HG02981 (cell line): ENCODE measurements at regions not wholly inside any gene's neighbourhood (a gene's known extent, or its start where the extent isn't known, plus 50 kb on each side); places are given as distances from the start of the nearest gene placed in this dataset.

Source experiments
- ATAC-seq: cut with Tn5 transposase; IDR thresholded peaks from one replicate; pipeline ENCODE4 v1.9.1; 2021; ENCODE audit warnings: mild to moderate bottlenecking, moderate library complexity; ENCODE audit not compliant: unreplicated experiment

GRCh38 chr6:147855803-147856482 is 347.5 kb downstream of the SAMD5 start:
- ATAC-seq, result no peak

- no peak for ATAC-seq
These were observed 348.2 kb downstream of the SAMD5 start for GRCh38 chr6:147856687-147857086.

- ATAC-seq, result no peak
These were observed 349.9 kb downstream of the SAMD5 start for GRCh38 chr6:147858421-147858820.

GRCh38 chr6:147859071-147859470 is 350.6 kb downstream of the SAMD5 start:
- no peak for ATAC-seq

GRCh38 chr6:147861696-147862095 is 353.2 kb downstream of the SAMD5 start:
- no peak for ATAC-seq

GRCh38 chr6:147867433-147868226 is 359.1 kb downstream of the SAMD5 start:
- no peak for ATAC-seq

- ATAC-seq, result no peak
These were observed 360.1 kb downstream of the SAMD5 start for GRCh38 chr6:147868427-147869190.

- ATAC-seq, result no peak
These were observed 360.7 kb downstream of the SAMD5 start for GRCh38 chr6:147869201-147869600.

GRCh38 chr6:147869869-147870268 is 361.4 kb downstream of the SAMD5 start:
- no peak for ATAC-seq

GRCh38 chr6:147870506-147871110 is 362.1 kb downstream of the SAMD5 start:
- ATAC-seq, result no peak

GRCh38 chr6:147872002-147872401 is 363.5 kb downstream of the SAMD5 start:
- no peak for ATAC-seq

GRCh38 chr6:147873816-147874215 is 365.3 kb downstream of the SAMD5 start:
- no peak for ATAC-seq

- ATAC-seq, result no peak
These were observed 365.8 kb downstream of the SAMD5 start for GRCh38 chr6:147874322-147874721.

GRCh38 chr6:147879031-147879580 is 370.6 kb downstream of the SAMD5 start:
- no peak for ATAC-seq

GRCh38 chr6:147881432-147881831 is 372.9 kb downstream of the SAMD5 start:
- ATAC-seq, result no peak

GRCh38 chr6:147888374-147888773 is 379.9 kb downstream of the SAMD5 start:
- ATAC-seq, result no peak

GRCh38 chr6:147891671-147892070 is 383.2 kb downstream of the SAMD5 start:
- no peak for ATAC-seq

GRCh38 chr6:147892476-147892875 is 384.0 kb downstream of the SAMD5 start:
- ATAC-seq, result no peak

- ATAC-seq, result no peak
These were observed 386.8 kb downstream of the SAMD5 start for GRCh38 chr6:147895272-147895671.

- ATAC-seq, result no peak
These were observed 391.8 kb downstream of the SAMD5 start for GRCh38 chr6:147900247-147900830.

- no peak for ATAC-seq
These were observed 394.8 kb downstream of the SAMD5 start for GRCh38 chr6:147903321-147903720.
